ENCODE measurements at regions not wholly inside any gene's neighbourhood (a gene's known extent, or its start where the extent isn't known, plus 50 kb on each side); places are given as distances from the start of the nearest gene placed in this dataset.

GRCh38 chr1:56395776-56396175 is 183.6 kb downstream of the PLPP3 start:
- TF ChIP-seq CTCF (IDR thresholded peaks at IDR 0.05): no peak
- no peak for TF ChIP-seq POLR2A (IDR thresholded peaks at IDR 0.05)
- TF ChIP-seq EP300 (IDR thresholded peaks at IDR 0.05): no peak

All from tibial nerve (tissue), 4 donors.